Activated T-cell treated with anti-CD3 and anti-CD28 coated beads for 1 hour (primary cell): ENCODE measurements at regions not wholly inside any gene's neighbourhood (a gene's known extent, or its start where the extent isn't known, plus 50 kb on each side); places are given as distances from the start of the nearest gene placed in this dataset.

Experiments used
- DNase-seq: peaks from one replicate; pipeline ENCODE4 v3.0.0-alpha.2; 2020; ENCODE audit warnings: low read depth

GRCh38 chr20:20992686-20993360 lies 113.3 kb downstream of the LINC00237 start:
- DNase-seq, result no peak

- DNase-seq, result no peak
Observed at GRCh38 chr20:20992277-20992676, 113.9 kb downstream of the LINC00237 start.

- DNase-seq, result no peak
Observed at GRCh38 chr20:20989081-20989480, 117.1 kb downstream of the LINC00237 start.

- DNase-seq, result no peak
Observed at GRCh38 chr20:20979934-20980333, 126.2 kb downstream of the LINC00237 start.

GRCh38 chr20:20977786-20978185 lies 128.4 kb downstream of the LINC00237 start:
- no peak for DNase-seq

- DNase-seq, result no peak
Observed at GRCh38 chr20:20972490-20972889, 133.7 kb downstream of the LINC00237 start.

GRCh38 chr20:20971810-20972209 lies 134.3 kb downstream of the LINC00237 start:
- no peak for DNase-seq

GRCh38 chr20:20970841-20971240 lies 135.3 kb downstream of the LINC00237 start:
- DNase-seq, result no peak

- no peak for DNase-seq
Observed at GRCh38 chr20:20969701-20970280, 136.4 kb downstream of the LINC00237 start.

- DNase-seq, result no peak
Observed at GRCh38 chr20:20967564-20968184, 138.5 kb downstream of the LINC00237 start.

GRCh38 chr20:20966171-20966570 lies 140.0 kb downstream of the LINC00237 start:
- DNase-seq, result no peak

- no peak for DNase-seq
Observed at GRCh38 chr20:20959031-20959755, 147.0 kb downstream of the LINC00237 start.

GRCh38 chr20:20956513-20956931 lies 149.6 kb downstream of the LINC00237 start:
- DNase-seq, result no peak

GRCh38 chr20:20955892-20956291 lies 150.3 kb downstream of the LINC00237 start:
- DNase-seq, result no peak

- no peak for DNase-seq
Observed at GRCh38 chr20:20953738-20954618, 152.2 kb downstream of the LINC00237 start.

- no peak for DNase-seq
Observed at GRCh38 chr20:20950620-20951019, 155.5 kb downstream of the LINC00237 start.

GRCh38 chr20:20946122-20946759 lies 159.9 kb downstream of the LINC00237 start:
- no peak for DNase-seq

GRCh38 chr20:20941468-20941889 lies 164.7 kb downstream of the LINC00237 start:
- DNase-seq, result no peak

GRCh38 chr20:20939006-20939405 lies 167.2 kb downstream of the LINC00237 start:
- no peak for DNase-seq

GRCh38 chr20:20938599-20938998 lies 167.6 kb downstream of the LINC00237 start:
- no peak for DNase-seq

GRCh38 chr20:20938131-20938530 lies 168.0 kb downstream of the LINC00237 start:
- DNase-seq, result no peak
